Adrenal gland (tissue), 5 donors: ENCODE measurements at regions not wholly inside any gene's neighbourhood (a gene's known extent, or its start where the extent isn't known, plus 50 kb on each side); places are given as distances from the start of the nearest gene placed in this dataset.

Experiments
- CTCF ChIP-seq, 6 experiments: fragments of 450-650 bp in 4 of 6; fragments of 200-600 bp in 2 of 6; sonication (generic) in 1 of 6; IDR thresholded peaks; 1 replicate in 5 of 6; 2 replicates in 1 of 6; pipeline versions ENCODE4 v1.5.1 to v1.8.0; 2016 to 2021; ENCODE audit warnings: antibody characterized with exemption in 6 of 6, mild to moderate bottlenecking in 2 of 6, moderate library complexity in 1 of 6
- POLR2A ChIP-seq, 2 donors: fragments of 450-650 bp; IDR thresholded peaks; one replicate each; pipeline ENCODE4 v1.6.1; 2017; ENCODE audit warnings: antibody characterized with exemption in 2 of 2, mild to moderate bottlenecking in 2 of 2, moderate library complexity in 1 of 2
- donor health status: DM: no; HTN: no; CAD: no.

- TF ChIP-seq CTCF (IDR thresholded peaks at IDR 0.05) (no peak), POLR2A (IDR thresholded peaks at IDR 0.05) (no peak)
These were observed 316.3 kb downstream of the SEC14L1 start for GRCh38 chr17:77456951-77457548.
